Psoas muscle (tissue), 7 donors: ENCODE measurements at regions not wholly inside any gene's neighbourhood (a gene's known extent, or its start where the extent isn't known, plus 50 kb on each side); places are given as distances from the start of the nearest gene placed in this dataset.

ENCODE experiments used
- ATAC-seq, 4 donors: fragments of 200-7000 bp; cut with Tn5 transposase; one replicate each; pipeline ENCODE4 v1.9.1; 2020; ENCODE audit warnings: moderate library complexity in 3 of 4, mild to moderate bottlenecking in 2 of 4
- DNase-seq, 2 donors: peaks; one replicate each; pipeline ENCODE4 v3.0.0-alpha.2; 2020
- H3K27ac ChIP-seq: fragments of 200-600 bp; one replicate; pipeline ENCODE4 v1.8.0; 2022
- H3K27me3 ChIP-seq, 3 donors: fragments of 200-600 bp in 1 of 3; one replicate each; pipeline versions ENCODE4 v1.6.1 to v1.8.0; 2013 to 2022; ENCODE audit warnings: low read length in 2 of 3, mild to moderate bottlenecking in 2 of 3, moderate library complexity in 1 of 3; ENCODE audit not compliant: insufficient read depth in 3 of 3
- H3K36me3 ChIP-seq, 2 donors: fragments of 200-600 bp in 1 of 2; one replicate each; pipeline versions ENCODE4 v1.6.1 to v1.8.0; 2013 to 2022; ENCODE audit warnings: low read depth in 1 of 2, mild to moderate bottlenecking in 1 of 2, moderate library complexity in 1 of 2; ENCODE audit not compliant: insufficient read depth in 1 of 2
- H3K4me1 ChIP-seq: fragments of 200-600 bp; one replicate; pipeline ENCODE4 v1.8.0; 2022
- H3K4me3 ChIP-seq: fragments of 200-600 bp; one replicate; pipeline ENCODE4 v1.8.0; 2022; ENCODE audit warnings: mild to moderate bottlenecking
- H3K9me3 ChIP-seq: fragments of 200-600 bp; one replicate; pipeline ENCODE4 v1.8.0; 2022
- WGBS, 3 donors: extraction: QIAGEN DNeasy Blood & Tissue Kit; methylation state at CpG; one replicate each; pipeline versions ENCODE4 v1.1.6 to v1.1.7; 2013; 5-methylcytosine and 5-hydroxymethylcytosine counted together
- intact Hi-C, 2 donors: fragments of 100-400 bp; cut with DNase I; formaldehyde crosslinking; loops; one replicate each; pipeline versions ENCODE4 v1.11.0 to v1.14.2; 2022
- TF ChIP-seq, protein P1 (sequence below): fragments of 200-600 bp; IDR thresholded peaks from one replicate; pipeline ENCODE4 v1.8.0; 2022; ENCODE audit warnings: antibody characterized with exemption
- donor health status: healthy with polysubstance abuse.
- donor health status: DM: no; HTN: no; CAD: no; lungs with moderate emphysema.
- donor health status: Bipolar disorder and iron deficiency.
- donor health status: healthy.
- donor health status: DM: yes; HTN: yes; CAD: no.
- donor health status: DM: no; HTN: no; CAD: no.
- donor health status: DM: yes; HTN: yes; CAD: no.

GRCh38 chr9:31612336-31613030 is 772.0 kb upstream of the ACO1 start:
- WGBS, 3 donors: 84 to 95% (median 90%) methylated on average over 3 of the region's 3 CpGs

DNA sequence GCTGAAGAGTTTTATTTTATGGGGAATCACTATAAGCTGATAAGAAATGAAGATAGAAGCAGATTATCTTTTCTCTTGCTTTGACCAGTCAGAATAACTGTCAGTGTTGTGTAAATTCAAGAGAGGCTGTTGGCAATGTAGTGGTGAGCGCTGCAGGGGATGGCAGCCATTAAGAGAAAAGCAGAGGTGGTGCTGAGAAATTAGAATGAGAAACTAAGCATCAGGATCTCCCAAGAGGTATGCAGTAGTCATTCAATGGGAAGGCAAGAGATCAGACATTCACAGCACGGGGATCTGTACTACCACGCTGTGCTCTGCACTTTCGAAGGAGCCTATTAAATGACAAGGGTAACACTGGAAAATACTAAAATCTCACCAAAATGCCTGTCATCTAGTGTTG is 768.5 kb upstream of the ACO1 start:
- Histone ChIP-seq H3K9me3 (no peaks in the 10 kb centered on the region), H3K4me3 (no peak overlapping the region), H3K36me3 (no peaks in the 10 kb centered on the region), H3K4me1 (no peaks in the 10 kb centered on the region), H3K27me3 (no peaks in the 10 kb centered on the region), H3K27ac (no peak overlapping the region)
- TF ChIP-seq, protein P1, sequence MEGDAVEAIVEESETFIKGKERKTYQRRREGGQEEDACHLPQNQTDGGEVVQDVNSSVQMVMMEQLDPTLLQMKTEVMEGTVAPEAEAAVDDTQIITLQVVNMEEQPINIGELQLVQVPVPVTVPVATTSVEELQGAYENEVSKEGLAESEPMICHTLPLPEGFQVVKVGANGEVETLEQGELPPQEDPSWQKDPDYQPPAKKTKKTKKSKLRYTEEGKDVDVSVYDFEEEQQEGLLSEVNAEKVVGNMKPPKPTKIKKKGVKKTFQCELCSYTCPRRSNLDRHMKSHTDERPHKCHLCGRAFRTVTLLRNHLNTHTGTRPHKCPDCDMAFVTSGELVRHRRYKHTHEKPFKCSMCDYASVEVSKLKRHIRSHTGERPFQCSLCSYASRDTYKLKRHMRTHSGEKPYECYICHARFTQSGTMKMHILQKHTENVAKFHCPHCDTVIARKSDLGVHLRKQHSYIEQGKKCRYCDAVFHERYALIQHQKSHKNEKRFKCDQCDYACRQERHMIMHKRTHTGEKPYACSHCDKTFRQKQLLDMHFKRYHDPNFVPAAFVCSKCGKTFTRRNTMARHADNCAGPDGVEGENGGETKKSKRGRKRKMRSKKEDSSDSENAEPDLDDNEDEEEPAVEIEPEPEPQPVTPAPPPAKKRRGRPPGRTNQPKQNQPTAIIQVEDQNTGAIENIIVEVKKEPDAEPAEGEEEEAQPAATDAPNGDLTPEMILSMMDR: no peak
- DNase-seq: no peak
- ATAC-seq: no peak
- WGBS, 3 donors: 69 to 80% (median 76%) methylated on average over 4 of the region's 4 CpGs
- intact Hi-C loops: no loop called here

More at GRCh38 chr9:31612336-31613030, 772.0 kb upstream of the ACO1 start:
- TF ChIP-seq, protein P1: no peak
- no peaks in the 10 kb centered on the region for H3K36me3 ChIP-seq
- no peak for ATAC-seq
- no peak overlapping the region for H3K4me3 ChIP-seq
- intact Hi-C loops: no loop called here
- H3K4me1 ChIP-seq: no peaks in the 10 kb centered on the region
- DNase-seq: no peak
- no peaks in the 10 kb centered on the region for H3K27me3 ChIP-seq
- no peak overlapping the region for H3K27ac ChIP-seq
- H3K9me3 ChIP-seq: no peaks in the 10 kb centered on the region

DNA sequence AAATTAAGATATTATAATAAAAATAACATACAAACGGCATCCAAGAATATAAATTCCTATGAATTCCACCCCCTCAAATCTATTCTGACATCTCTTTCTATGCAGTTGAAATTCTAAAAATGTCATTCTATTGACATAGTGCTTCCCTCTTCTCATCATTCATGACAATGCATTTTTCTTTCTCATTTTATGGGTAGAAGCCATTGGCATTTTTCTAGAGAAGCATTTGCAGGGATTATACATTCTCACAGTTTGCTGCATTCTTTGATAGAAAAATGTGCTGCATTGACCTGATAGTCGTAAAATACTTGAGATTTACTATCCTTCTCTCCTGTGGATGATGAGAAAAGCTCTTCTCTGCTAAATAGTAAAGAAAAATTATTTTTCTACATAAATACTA is 760.9 kb upstream of the ACO1 start:
- no peaks in the 10 kb centered on the region for H3K27me3 ChIP-seq
- H3K27ac ChIP-seq: no peak overlapping the region
- no peaks in the 10 kb centered on the region for H3K36me3 ChIP-seq
- intact Hi-C loops: no loop called here
- WGBS, 3 donors: 39 to 51% (median 40%) methylated on average over 2 of the region's 2 CpGs
- no peaks in the 10 kb centered on the region for H3K4me1 ChIP-seq
- H3K4me3 ChIP-seq: no peak overlapping the region
- ATAC-seq (no peak), DNase-seq (no peak)
- TF ChIP-seq, protein P1: no peak
- H3K9me3 ChIP-seq: no peaks in the 10 kb centered on the region

DNA sequence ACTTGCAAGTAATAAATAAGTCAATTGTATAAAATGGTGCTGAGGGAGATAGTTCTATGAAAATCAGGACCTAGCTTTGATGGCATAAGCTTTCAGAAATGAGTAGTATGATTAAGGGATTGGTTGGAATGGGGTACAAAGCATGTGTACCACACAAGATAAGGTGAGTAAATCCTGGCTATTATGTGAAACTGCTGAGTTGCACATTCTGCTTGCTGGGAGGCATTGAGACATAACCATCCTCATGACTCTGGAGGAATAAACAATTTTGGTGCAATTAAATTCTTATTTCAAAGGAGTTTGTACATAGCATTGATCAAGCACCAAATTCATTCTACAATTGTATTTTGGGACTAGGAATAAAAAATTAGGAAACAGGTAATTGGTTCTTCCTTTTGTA is 755.2 kb upstream of the ACO1 start:
- Histone ChIP-seq H3K4me1 (no peaks in the 10 kb centered on the region), H3K9me3 (no peaks in the 10 kb centered on the region), H3K27ac (no peak overlapping the region), H3K4me3 (no peak overlapping the region), H3K36me3 (no peaks in the 10 kb centered on the region), H3K27me3 (no peaks in the 10 kb centered on the region)
- DNase-seq (no peak), ATAC-seq (no peak)
- TF ChIP-seq, protein P1: no peak
- intact Hi-C loops: no loop called here

DNA sequence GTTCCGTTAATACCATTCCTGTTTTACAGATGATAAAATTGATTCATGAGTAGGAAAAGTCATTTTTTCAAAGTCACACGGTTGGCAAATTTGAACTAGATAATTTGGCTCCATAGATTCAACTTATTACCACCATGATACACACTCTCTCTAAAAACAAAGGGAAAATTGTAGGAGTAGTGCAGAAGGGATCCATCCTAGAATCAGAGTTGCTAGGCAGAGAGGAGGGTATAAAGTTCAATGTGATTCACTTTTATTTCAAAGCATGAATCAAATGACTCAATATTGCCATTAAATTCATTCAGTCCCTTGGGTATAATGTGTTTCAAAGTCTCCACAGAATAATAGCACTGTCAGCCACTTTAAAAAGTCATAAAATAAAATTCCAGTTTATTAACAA is 747.2 kb upstream of the ACO1 start:
- WGBS, 3 donors: 83 to 84% (median 84%) methylated on average over 2 of the region's 2 CpGs

More for the DNA sequence above, 747.2 kb upstream of the ACO1 start:
- Histone ChIP-seq H3K36me3 (no peaks in the 10 kb centered on the region), H3K27ac (no peak overlapping the region), H3K9me3 (no peaks in the 10 kb centered on the region), H3K4me1 (no peaks in the 10 kb centered on the region), H3K27me3 (no peaks in the 10 kb centered on the region), H3K4me3 (no peak overlapping the region)
- intact Hi-C loops: no loop called here
- no peak for DNase-seq
- no peak for ATAC-seq
- TF ChIP-seq, protein P1: no peak
